ENCODE measurements at regions not wholly inside any gene's neighbourhood (a gene's known extent, or its start where the extent isn't known, plus 50 kb on each side); places are given as distances from the start of the nearest gene placed in this dataset.

GRCh38 chr1:191022856-191023255 lies 545.2 kb upstream of the BRINP3 start:
- TF ChIP-seq POLR2A (IDR thresholded peaks at IDR 0.05) (no peak), CTCF (IDR thresholded peaks at IDR 0.05) (no peak), POLR2AphosphoS5 (IDR thresholded peaks at IDR 0.05) (no peak)

All from suprapubic skin (tissue), 4 donors.